ENCODE measurements at regions not wholly inside any gene's neighbourhood (a gene's known extent, or its start where the extent isn't known, plus 50 kb on each side); places are given as distances from the start of the nearest gene placed in this dataset.

DNA sequence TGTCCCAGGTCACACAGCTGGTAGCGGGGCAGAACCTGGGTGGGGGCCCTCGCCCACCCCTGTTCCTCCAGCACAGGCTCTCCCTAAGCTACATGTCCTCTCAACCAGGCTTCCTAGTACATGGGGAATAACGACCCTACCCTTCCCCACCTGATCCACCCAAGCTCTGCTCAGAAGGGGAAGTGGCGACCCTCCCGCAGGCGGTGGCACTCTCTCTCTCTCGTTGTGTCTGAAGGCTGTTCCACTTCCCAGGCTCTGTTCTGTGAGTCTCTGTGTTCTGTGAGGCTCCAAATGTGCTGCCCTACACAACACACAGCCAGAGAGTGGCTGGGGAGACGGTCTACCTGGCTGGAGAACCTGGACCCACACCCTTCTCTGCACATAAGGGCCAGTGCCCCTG is 135.8 kb downstream of the COPS8 start:
- TF ChIP-seq, protein P1, sequence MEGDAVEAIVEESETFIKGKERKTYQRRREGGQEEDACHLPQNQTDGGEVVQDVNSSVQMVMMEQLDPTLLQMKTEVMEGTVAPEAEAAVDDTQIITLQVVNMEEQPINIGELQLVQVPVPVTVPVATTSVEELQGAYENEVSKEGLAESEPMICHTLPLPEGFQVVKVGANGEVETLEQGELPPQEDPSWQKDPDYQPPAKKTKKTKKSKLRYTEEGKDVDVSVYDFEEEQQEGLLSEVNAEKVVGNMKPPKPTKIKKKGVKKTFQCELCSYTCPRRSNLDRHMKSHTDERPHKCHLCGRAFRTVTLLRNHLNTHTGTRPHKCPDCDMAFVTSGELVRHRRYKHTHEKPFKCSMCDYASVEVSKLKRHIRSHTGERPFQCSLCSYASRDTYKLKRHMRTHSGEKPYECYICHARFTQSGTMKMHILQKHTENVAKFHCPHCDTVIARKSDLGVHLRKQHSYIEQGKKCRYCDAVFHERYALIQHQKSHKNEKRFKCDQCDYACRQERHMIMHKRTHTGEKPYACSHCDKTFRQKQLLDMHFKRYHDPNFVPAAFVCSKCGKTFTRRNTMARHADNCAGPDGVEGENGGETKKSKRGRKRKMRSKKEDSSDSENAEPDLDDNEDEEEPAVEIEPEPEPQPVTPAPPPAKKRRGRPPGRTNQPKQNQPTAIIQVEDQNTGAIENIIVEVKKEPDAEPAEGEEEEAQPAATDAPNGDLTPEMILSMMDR (IDR thresholded peaks at IDR 0.05) = no peak
- no peak for TF ChIP-seq EP300 (IDR thresholded peaks at IDR 0.05)
- no peak for TF ChIP-seq POLR2AphosphoS5 (IDR thresholded peaks at IDR 0.05)
- no peak for TF ChIP-seq POLR2A (IDR thresholded peaks at IDR 0.05)

Measured in suprapubic skin (tissue), 4 donors.